HG02623 (cell line): ENCODE measurements at regions not wholly inside any gene's neighbourhood (a gene's known extent, or its start where the extent isn't known, plus 50 kb on each side); places are given as distances from the start of the nearest gene placed in this dataset.
"Not testable (repeated sequence)": the region's sequence is repeated elsewhere in the genome, so short reads cannot be mapped to it uniquely, and the experiment has no call there.

Experiments
- ATAC-seq: cut with Tn5 transposase; IDR thresholded peaks from one replicate; pipeline ENCODE4 v1.9.1; 2021; ENCODE audit warnings: moderate library complexity; ENCODE audit not compliant: unreplicated experiment

- ATAC-seq = no peak
Measured at GRCh38 chr3:164752812-164753211, 325.5 kb downstream of the SI start.

GRCh38 chr3:164748626-164749025, 329.7 kb downstream of the SI start:
- ATAC-seq = no peak

DNA sequence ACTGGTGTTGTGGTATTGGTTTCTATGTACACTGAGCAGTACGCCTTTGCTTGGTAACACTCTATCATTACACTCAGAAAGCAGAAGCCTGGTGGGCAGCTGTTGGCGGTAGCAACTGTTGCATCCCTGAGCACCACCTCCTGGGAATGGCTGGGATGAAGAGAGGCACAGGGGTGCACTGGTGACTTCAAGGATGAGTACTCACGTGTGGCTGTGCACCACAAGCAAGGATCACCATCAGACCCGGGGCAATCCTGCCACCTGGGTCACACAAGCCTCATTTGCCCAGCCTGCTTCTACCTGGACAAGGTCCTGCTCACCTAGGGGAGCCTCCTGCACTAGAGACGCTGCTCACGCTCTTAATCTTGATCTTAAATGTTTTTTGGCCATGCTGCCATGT, 336.4 kb downstream of the SI start:
- ATAC-seq = no peak

DNA sequence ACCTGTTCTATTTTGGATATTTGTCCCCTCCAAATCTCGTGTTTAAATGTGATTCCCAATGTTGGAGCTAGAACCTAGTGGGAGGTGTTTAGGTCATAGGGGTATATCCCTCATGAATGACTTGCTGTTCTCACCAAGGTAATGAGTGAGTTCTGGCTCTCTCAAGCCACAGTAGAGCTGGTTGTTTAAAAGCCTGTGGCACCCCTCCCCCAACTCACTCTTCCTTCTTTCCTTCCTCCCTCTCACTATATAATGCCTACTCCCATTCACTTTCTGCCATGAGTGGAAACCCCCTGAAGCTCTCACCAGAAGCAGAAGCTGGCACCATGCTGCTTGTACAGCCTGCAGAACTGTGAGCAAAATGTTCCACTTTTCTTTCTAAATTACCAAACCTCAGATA, 341.1 kb downstream of the SI start:
- no peak for ATAC-seq

DNA sequence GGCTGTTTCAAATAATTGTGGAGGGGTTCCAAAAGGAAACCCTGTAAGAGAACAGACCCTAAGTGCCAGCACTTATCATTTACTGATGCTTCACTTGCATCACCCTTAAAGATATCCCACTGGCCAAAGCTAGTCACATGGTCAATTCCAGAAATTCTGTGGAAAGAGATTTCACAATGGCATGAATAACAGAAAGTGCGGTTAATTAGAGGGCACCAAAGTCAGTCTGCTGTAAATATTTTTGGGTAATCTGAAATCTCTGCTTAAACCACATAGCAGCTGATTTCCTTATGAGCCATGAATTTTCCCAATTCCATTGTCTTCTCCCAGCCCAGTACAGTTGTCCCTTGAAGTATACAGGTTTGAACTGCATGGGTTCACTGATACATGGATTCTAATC, 346.1 kb downstream of the SI start:
- no peak for ATAC-seq

DNA sequence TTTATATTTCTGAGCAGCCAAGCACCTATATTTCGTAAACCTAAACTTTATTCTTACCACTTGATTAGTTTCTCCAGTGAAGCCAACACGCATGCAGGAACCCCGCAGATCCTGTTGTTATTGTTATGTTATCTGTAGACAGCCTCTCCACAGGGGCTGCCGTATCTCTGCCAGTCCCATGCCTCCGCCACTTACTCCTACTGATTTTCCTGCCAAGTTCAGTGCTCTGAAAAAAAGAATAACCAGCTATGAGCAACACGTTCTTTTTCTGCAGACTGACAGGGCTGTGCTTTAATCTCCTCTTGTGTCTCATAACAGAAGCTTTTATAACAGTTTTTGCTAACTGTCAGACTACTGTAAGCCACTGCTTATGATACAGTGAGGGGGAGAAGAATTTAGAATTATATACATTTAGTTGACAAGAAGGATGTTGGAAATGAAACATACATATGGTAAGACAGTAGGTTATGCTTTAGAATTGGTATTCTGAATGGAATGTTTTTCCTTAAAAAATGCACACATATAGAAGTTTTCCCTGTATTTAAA, 347.4 kb downstream of the SI start:
- ATAC-seq = no peak

GRCh38 chr3:164723396-164723795, 354.9 kb downstream of the SI start:
- ATAC-seq = no peak

DNA sequence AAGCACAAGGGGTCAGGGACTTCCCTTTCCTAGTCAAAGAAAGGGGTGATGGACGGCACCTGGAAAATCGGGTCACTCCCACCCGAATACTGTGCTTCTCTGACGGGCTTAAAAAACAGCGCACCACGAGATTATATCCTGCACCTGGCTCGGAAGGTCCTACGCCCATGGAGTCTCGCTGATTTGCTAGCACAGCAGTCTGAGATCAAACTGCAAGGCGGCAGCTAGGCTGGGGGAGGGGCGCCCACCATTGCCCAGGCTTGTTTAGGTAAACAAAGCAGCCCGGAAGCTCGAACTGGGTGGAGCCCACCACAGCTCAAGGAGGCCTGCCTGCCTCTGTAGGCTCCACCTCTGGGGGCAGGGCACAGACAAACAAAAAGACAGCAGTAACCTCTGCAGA, 375.5 kb downstream of the SI start:
- not testable (repeated sequence) for ATAC-seq

DNA sequence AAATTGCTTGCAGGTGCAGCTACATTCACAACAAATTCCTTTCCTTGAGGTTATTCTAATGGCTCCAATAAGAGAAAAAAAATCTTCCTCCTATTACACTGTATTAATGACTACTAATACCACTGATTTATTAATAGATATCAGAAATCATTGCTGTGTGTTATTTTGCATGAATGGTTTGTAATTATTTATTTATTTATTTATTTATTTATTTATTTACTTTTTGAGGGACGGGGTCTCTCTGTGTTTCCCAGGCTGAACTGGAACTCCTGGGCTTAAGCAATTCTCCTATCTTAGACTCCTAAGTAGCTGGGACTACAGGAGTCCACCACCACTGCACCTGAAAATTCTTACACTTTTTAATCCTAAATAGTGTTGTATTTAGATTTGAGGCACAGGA, 390.4 kb downstream of the SI start:
- ATAC-seq = no peak

DNA sequence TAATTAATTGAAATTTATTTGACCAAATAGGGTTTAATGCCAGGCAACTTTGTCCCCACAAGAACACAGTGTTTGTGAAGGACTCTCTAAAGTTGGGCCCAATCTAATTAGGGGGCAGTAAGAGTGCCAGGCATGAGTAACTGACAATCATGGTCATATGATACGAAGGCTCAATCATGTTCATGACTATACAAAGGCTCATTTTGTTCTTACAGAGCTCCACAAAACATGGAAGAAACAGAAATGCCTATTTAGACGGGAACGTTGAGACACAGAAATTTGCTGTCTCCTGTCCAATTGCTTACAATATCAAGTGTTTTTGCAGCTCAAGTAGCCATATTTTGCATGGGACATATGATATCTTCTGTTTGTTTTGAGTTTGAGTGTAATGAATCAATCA, 391.1 kb downstream of the SI start:
- ATAC-seq = no peak

GRCh38 chr3:164683489-164683888, 394.8 kb downstream of the SI start:
- ATAC-seq = no peak

DNA sequence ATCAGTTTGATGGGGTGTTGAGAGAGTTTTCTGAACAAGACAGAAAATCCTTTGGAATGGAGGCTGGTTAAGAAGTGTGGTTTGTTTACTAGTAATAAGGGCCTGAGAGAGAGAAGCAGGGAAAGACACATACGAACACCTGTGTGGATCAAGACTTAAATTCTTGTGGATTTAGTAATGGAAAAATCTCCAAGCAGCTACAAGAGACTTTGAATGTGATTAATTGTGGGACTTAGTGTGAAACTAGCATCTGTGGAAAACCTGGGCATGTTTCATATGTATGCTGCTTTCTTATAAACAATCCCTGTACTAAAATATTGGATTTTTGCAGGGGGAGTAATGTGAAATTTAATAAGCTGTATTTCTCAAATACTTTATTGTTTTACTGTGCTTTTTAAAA, 399.1 kb downstream of the SI start:
- ATAC-seq = no peak

GRCh38 chr3:164677317-164677716, 401.0 kb downstream of the SI start:
- ATAC-seq = no peak

GRCh38 chr3:164673738-164674137, 404.6 kb downstream of the SI start:
- ATAC-seq = no peak

DNA sequence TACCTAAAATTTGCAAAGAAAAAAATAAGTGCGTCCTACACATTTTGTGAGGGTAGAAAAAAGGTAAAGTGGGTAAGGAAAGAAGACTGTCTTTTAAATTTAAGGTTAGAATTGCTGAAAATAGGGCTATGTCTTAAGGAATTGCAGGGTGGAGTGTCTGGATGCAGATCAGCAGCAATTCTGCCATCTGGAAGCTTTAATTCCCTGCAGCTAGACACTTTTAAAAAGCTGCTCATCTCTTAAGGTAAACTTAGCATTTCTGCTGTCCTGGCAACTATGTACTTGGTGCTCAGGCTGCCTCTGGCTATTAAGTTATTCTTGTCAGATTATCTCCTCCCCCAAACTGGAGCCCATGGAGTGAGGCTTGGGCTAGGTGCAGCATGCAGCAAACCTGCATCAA, 420.2 kb downstream of the SI start:
- ATAC-seq = no peak

GRCh38 chr3:164657631-164658030, 420.7 kb downstream of the SI start:
- no peak for ATAC-seq

DNA sequence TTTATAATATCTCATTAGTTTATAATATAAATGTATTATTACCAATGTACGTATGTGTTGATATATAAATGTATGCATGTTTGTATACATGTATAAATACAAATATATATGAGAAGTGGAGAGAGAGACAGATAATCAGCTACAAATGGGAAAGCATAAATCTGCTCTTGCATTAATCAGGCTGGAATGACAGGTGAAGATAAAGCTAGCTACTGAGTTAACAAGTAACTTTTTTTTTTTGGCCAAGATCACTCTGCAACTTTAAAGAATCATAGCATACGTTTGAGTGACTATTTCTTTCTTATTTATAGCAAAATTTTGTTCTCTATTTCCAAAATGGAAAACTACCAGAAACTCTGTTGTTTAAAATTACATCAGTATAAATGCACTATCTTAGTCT, 422.8 kb downstream of the SI start:
- ATAC-seq = no peak

DNA sequence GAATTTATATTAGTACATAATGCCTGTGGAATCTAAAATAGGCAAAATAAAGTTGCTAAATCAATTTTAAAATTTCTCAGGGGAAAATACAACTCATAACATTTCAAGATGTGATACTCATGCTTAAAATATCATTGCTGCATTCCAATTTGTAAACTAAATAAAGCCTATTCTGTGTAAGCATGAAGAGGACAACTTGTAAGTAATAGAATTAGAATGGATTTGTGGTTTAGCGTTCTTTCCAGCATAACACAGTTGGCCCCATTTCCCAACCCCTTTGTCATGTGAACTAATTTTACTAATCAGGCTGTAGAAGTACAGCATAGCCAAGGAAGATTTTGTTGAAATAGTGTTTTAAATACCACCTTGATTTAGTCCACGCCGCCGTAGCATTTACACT, 437.2 kb downstream of the SI start:
- ATAC-seq = no peak

GRCh38 chr3:164640591-164640990, 437.7 kb downstream of the SI start:
- ATAC-seq = no peak

GRCh38 chr3:164620956-164621355, 457.3 kb downstream of the SI start:
- no peak for ATAC-seq

- no peak for ATAC-seq
Measured at GRCh38 chr3:164620423-164620822, 457.9 kb downstream of the SI start.

GRCh38 chr3:164612751-164613150, 465.5 kb downstream of the SI start:
- ATAC-seq = no peak

DNA sequence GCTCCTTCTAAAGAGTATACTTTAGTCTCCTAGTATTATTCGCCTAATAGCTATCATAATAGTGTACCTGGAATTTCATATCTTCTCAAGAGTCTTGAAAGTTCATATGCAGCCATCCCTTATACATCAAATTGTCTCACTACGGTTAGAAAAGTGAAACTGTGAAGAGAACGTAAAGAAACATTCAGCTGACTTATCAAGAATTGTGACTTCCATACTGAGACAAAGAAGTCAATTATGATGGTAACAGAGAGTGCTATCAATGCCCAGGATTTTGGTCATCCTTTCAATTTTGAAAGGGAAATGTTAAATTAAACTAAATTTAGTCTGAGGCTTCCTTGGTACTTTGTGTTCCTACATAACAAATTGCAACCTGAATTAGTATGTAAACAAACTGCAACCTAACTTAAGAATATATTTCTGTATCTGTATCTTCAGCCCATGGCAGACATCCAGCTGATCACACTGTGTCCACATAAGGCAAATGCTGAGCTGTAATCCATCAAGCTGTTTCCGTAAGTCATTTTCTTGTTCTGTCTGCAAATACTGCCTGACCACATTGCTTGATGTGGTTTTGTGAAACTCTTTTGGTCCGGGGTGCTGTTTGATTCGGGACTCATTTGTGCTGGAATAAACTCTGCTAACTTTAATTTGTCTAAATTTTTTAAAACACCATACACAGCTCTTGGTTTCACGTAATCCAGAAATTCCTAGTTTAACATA, 469.6 kb downstream of the SI start:
- no peak for ATAC-seq
